NB4 (cell line): ENCODE measurements at regions not wholly inside any gene's neighbourhood (a gene's known extent, or its start where the extent isn't known, plus 50 kb on each side); places are given as distances from the start of the nearest gene placed in this dataset.

Experiments used
- DNase-seq: peaks from one replicate; pipeline ENCODE4 v3.0.0; 2010; ENCODE audit warnings: low read depth
- H3K4me3 ChIP-seq: one replicate; pipeline ENCODE4 v1.5.1; 2011; ENCODE audit warnings: mild to moderate bottlenecking, low read depth, low read length, moderate library complexity
- CTCF ChIP-seq: IDR thresholded peaks from one replicate; pipeline ENCODE4 v1.5.1; 2012; ENCODE audit warnings: low read depth, low read length
- MAX ChIP-seq: IDR thresholded peaks from 2 replicates; pipeline ENCODE4 v1.6.1; 2011; ENCODE audit warnings: low read depth, low read length
- MYC ChIP-seq: IDR thresholded peaks from 2 replicates; pipeline ENCODE4 v1.6.1; 2011; ENCODE audit warnings: low read depth, low read length
- POLR2A ChIP-seq: IDR thresholded peaks from 2 replicates; pipeline ENCODE4 v1.6.1; 2011; ENCODE audit warnings: mild to moderate bottlenecking; ENCODE audit not compliant: insufficient read length; ENCODE audit errors: extremely low read depth

GRCh38 chr5:114070093-114070722 lies 291.7 kb upstream of the KCNN2 start:
- DNase-seq = no peak
- TF ChIP-seq CTCF = no peak
- TF ChIP-seq MYC = no peak
- TF ChIP-seq POLR2A = no peak
- TF ChIP-seq MAX = no peak
- H3K4me3 ChIP-seq = no peak overlapping the region

GRCh38 chr5:114089259-114089658 lies 272.6 kb upstream of the KCNN2 start:
- no peak overlapping the region for H3K4me3 ChIP-seq
- DNase-seq = no peak
- TF ChIP-seq CTCF = no peak
- no peak for TF ChIP-seq MYC

GRCh38 chr5:114097570-114097969 lies 264.3 kb upstream of the KCNN2 start:
- H3K4me3 ChIP-seq = no peak overlapping the region
- peak; percentile 2 for DNase-seq
- TF ChIP-seq MAX (no peak), CTCF (no peak), MYC (no peak), POLR2A (no peak)

- no peak for TF ChIP-seq MAX
- TF ChIP-seq POLR2A = no peak
- no peak for TF ChIP-seq CTCF
- TF ChIP-seq MYC = no peak
- DNase-seq = no peak
- H3K4me3 ChIP-seq = no peak overlapping the region
These were observed 262.7 kb upstream of the KCNN2 start for GRCh38 chr5:114099161-114099560.

GRCh38 chr5:114101153-114101552 lies 260.7 kb upstream of the KCNN2 start:
- peak; percentile 57 for DNase-seq

More at GRCh38 chr5:114101153-114101552, 260.7 kb upstream of the KCNN2 start:
- no peak overlapping the region for H3K4me3 ChIP-seq
- TF ChIP-seq CTCF (peak; percentile 52), MYC (no peak), POLR2A (no peak)
